Epithelial cell of proximal tubule (primary cell): ENCODE measurements at regions not wholly inside any gene's neighbourhood (a gene's known extent, or its start where the extent isn't known, plus 50 kb on each side); places are given as distances from the start of the nearest gene placed in this dataset.

ENCODE experiments used
- DNase-seq: peaks from one replicate; pipeline ENCODE4 v3.0.0-alpha.2; 2011; ENCODE audit warnings: low read depth
- H3K4me3 ChIP-seq: 2 replicates; pipeline ENCODE4 v1.5.1; 2011; ENCODE audit warnings: low read depth, mild to moderate bottlenecking, low read length
- TF ChIP-seq, protein P1 (sequence below): conservative IDR thresholded peaks from 2 replicates; pipeline ENCODE4 v1.5.1; 2012; ENCODE audit warnings: low read depth, mild to moderate bottlenecking, low read length

DNA sequence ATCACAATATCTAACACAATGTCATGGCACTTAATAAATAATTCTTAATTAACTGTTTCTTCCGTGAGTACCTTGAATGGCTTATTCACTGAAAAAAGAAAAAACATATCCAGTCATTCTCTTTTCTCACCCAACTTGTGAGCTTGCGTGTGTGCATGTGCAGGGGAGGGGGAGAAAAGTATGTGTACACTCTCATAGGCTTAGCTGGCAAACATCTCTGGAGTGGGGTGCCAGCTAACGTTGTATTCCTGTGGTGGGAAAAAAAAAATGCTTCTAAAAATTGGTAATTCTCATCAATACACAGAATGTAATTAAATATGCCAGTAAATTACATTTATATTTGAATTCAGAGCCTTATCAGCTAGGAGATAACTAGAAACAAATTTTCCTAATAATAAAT is 291.9 kb upstream of the NOX3 start:
- no peak for DNase-seq
- no peak overlapping the region for H3K4me3 ChIP-seq
- TF ChIP-seq, protein P1, sequence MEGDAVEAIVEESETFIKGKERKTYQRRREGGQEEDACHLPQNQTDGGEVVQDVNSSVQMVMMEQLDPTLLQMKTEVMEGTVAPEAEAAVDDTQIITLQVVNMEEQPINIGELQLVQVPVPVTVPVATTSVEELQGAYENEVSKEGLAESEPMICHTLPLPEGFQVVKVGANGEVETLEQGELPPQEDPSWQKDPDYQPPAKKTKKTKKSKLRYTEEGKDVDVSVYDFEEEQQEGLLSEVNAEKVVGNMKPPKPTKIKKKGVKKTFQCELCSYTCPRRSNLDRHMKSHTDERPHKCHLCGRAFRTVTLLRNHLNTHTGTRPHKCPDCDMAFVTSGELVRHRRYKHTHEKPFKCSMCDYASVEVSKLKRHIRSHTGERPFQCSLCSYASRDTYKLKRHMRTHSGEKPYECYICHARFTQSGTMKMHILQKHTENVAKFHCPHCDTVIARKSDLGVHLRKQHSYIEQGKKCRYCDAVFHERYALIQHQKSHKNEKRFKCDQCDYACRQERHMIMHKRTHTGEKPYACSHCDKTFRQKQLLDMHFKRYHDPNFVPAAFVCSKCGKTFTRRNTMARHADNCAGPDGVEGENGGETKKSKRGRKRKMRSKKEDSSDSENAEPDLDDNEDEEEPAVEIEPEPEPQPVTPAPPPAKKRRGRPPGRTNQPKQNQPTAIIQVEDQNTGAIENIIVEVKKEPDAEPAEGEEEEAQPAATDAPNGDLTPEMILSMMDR, result no peak

DNA sequence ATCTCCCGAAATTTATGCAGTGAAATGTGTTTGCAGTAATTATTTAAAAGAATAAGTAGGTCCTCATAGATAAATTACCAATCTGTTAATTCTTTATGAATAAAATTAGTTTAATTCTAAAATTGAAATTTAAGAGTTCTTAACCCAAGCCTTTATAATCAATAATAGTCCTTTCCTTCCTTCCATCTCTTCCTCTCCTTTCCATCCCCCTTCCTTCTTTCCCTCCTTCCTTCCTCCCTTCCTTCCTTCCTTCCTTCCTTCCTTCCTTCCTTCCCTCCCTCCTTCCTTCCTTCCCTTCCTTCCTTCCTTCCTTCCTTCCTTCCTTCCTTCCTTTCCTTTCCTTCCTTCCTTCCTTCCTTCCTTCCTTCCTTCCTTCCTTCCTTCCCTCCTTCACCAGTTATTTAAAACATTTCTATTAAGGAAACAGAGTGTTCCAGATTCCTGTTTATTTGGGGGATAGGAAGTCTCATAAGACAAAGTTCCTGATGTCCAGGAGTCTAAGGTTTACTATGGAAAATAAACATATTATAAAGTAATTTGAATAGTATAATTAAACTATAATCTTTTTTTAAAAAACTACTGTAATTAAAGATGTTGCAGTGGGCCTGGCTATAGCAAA is 285.3 kb upstream of the NOX3 start:
- no peak for DNase-seq
- TF ChIP-seq, protein P1, result no peak
- H3K4me3 ChIP-seq, result no peak overlapping the region

DNA sequence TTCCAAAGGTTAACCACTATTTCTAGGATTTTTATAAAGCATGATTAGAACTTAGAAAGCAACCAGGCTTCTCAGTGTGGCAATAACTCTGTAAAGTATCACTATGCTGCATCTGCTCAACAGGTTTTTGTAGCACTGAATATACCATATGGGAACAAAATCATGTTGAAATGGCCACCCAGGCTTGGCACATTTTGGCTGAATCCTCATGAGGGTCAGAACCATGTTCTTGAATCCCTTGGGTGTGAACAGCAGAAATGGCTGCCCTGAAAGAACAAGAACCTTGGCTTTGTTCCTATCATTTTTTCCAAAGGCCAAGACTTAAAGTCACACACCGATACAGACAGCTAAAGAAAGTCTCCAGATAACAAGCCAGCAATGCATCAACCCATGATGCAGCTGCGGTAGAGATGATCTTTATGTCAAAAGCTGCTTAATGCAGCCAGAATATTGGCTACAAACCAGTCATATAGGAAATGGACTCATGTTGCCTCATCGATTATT is 283.0 kb upstream of the NOX3 start:
- H3K4me3 ChIP-seq, result no peak overlapping the region
- DNase-seq, result no peak
- TF ChIP-seq, protein P1, result no peak

GRCh38 chr6:155717374-155717773 is 261.7 kb upstream of the NOX3 start:
- TF ChIP-seq, protein P1, result no peak
- no peak for DNase-seq
- no peak overlapping the region for H3K4me3 ChIP-seq

DNA sequence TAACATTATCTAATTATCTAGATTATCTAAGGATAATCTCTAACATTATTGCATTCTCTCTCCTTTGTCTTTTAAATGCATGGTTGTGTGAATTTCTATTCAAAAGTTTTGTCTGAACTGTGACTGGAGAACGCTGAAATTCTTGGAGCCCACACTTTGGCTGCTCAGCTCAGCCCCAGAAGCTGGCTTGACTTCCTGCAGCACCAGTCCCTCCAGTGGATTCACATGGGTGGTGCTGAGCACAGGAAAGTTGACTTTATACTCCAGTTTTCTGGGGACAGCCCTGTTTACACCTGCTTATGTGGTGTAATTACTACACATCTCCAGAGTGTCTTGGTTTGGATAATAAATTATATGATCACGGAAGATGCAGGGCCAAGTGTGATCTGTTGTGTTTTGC is 255.1 kb upstream of the NOX3 start:
- no peak overlapping the region for H3K4me3 ChIP-seq
- DNase-seq, result no peak
- TF ChIP-seq, protein P1, result no peak

GRCh38 chr6:155709262-155709661 is 253.6 kb upstream of the NOX3 start:
- TF ChIP-seq, protein P1, result no peak
- no peak for DNase-seq
- H3K4me3 ChIP-seq, result no peak overlapping the region

GRCh38 chr6:155708100-155708499 is 252.5 kb upstream of the NOX3 start:
- no peak overlapping the region for H3K4me3 ChIP-seq
- DNase-seq, result no peak
- TF ChIP-seq, protein P1, result no peak
